Adrenal gland (tissue), 5 donors: ENCODE measurements at regions not wholly inside any gene's neighbourhood (a gene's known extent, or its start where the extent isn't known, plus 50 kb on each side); places are given as distances from the start of the nearest gene placed in this dataset.

ENCODE experiments used
- CTCF ChIP-seq, 6 experiments: fragments of 450-650 bp in 4 of 6; fragments of 200-600 bp in 2 of 6; sonication (generic) in 1 of 6; IDR thresholded peaks; 1 replicate in 5 of 6; 2 replicates in 1 of 6; pipeline versions ENCODE4 v1.5.1 to v1.8.0; 2016 to 2021; ENCODE audit warnings: antibody characterized with exemption in 6 of 6, mild to moderate bottlenecking in 2 of 6, moderate library complexity in 1 of 6
- POLR2A ChIP-seq, 2 donors: fragments of 450-650 bp; IDR thresholded peaks; one replicate each; pipeline ENCODE4 v1.6.1; 2017; ENCODE audit warnings: antibody characterized with exemption in 2 of 2, mild to moderate bottlenecking in 2 of 2, moderate library complexity in 1 of 2
- donor health status: DM: no; HTN: no; CAD: no.

- TF ChIP-seq CTCF (IDR thresholded peaks at IDR 0.05), result no peak
- no peak for TF ChIP-seq POLR2A (IDR thresholded peaks at IDR 0.05)
Observed at GRCh38 chr5:112025757-112026156, 268.8 kb upstream of the NREP start.
